Activated naive CD8-positive, alpha-beta T cell treated with anti-CD3 and anti-CD28 coated beads, Interleukin-2, amount 50 U/mL, for 24 hours (primary cell): ENCODE measurements at regions not wholly inside any gene's neighbourhood (a gene's known extent, or its start where the extent isn't known, plus 50 kb on each side); places are given as distances from the start of the nearest gene placed in this dataset.
"Not testable (repeated sequence)": the region's sequence is repeated elsewhere in the genome, so short reads cannot be mapped to it uniquely, and the experiment has no call there.

Source experiments
- ATAC-seq: fragments of 150-1000 bp; cut with Tn5 transposase; one replicate; pipeline ENCODE4 v1.10.0; 2021
- DNase-seq: peaks from one replicate; pipeline ENCODE4 v3.0.0; 2021
- H3K27ac Mint-ChIP-seq: one replicate; pipeline ENCODE4 v1.8.0; 2021; ENCODE audit warnings: mild to moderate bottlenecking, mixed read lengths
- H3K27me3 Mint-ChIP-seq: one replicate; pipeline ENCODE4 v1.8.0; 2021; ENCODE audit warnings: mixed read lengths
- H3K36me3 Mint-ChIP-seq: one replicate; pipeline ENCODE4 v1.8.0; 2021; ENCODE audit warnings: low read depth, mixed read lengths
- H3K4me1 Mint-ChIP-seq: one replicate; pipeline ENCODE4 v1.8.0; 2021; ENCODE audit warnings: mixed read lengths
- H3K4me3 Mint-ChIP-seq: one replicate; pipeline ENCODE4 v1.8.0; 2021; ENCODE audit warnings: mild to moderate bottlenecking, moderate library complexity, mixed read lengths
- H3K9me3 Mint-ChIP-seq: one replicate; pipeline ENCODE4 v1.8.0; 2021; ENCODE audit warnings: mixed read lengths

DNA sequence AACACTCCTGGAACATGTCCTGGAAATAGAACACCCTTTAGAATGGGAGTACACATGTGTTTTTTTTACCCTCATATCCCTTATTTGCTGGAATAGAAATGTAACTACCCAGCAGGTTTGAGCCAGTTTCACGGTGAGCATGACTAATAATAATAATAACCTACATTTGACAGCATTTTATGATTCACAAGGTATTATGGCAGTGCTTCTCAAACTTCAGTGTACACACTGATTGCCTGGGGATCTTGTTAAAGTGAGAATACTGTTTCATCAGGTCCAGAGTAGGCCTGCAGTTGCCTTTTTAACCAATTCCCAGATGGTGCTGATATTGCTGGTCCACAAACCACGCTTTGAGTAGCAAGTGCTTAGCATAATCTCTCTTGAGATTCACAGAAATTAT lies 63.9 kb downstream of the NFKBIZ start:
- Mint-ChIP-seq H3K4me1 (peaks cover 12% of the 10 kb centered on the region), H3K4me3 (no peak overlapping the region), H3K9me3 (peaks cover 14% of the 10 kb centered on the region), H3K27me3 (no peaks in the 10 kb centered on the region), H3K36me3 (no peaks in the 10 kb centered on the region), H3K27ac (no peak overlapping the region)
- DNase-seq = no peak
- ATAC-seq = peak; percentile 46

DNA sequence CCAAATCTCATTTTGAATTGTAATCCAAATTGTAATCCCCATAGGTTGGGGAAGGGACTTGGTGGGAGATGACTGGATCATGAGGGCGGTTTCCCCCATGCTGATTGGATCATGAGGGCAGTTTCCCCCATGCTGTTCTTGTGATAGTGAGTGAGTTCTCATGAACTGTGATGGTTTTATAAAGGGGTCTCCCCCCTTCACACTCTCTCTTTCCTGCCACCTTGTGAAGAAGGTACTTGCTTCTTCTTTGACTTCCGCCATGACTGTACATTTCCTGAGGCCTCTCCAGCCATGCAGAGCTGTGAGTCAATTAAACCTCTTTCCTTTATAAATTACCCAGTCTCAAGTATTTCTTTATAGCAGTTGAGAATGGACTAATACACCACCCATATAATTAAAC lies 68.4 kb downstream of the NFKBIZ start:
- H3K36me3 Mint-ChIP-seq, DNase-seq, H3K27me3 Mint-ChIP-seq, H3K4me3 Mint-ChIP-seq, H3K27ac Mint-ChIP-seq: not testable (repeated sequence)
- Mint-ChIP-seq H3K9me3 (peaks cover 18% of the 10 kb centered on the region), H3K4me1 (peaks cover 22% of the 10 kb centered on the region)
- ATAC-seq = peak; percentile 33

DNA sequence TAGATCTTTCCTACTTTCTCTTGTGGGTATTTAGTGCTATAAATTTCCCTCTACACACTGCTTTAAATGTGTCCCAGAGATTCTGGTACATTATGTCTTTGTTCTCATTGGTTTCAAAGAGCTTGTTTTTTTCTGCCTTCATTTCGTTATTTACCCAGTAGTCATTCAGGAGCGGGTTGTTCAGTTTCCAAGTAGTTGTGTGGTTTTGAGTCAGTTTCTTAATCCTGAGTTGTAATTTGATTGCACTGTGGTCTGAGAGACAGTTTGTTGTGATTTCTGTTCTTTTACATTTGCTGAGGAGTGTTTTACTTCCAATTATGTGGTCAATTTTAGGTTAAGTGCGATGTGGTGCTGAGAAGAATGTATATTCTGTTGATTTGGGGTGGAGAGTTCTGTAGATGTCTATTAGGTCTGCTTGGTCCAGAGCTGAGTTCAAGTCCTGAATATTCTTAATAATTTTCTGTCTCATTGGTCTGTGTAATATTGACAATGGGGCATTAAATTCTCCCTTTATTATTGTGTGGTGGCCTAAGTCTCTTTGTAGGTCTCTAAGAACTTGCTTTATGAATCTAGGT lies 72.9 kb downstream of the NFKBIZ start:
- not testable (repeated sequence) for H3K36me3 Mint-ChIP-seq, H3K4me3 Mint-ChIP-seq, H3K27me3 Mint-ChIP-seq, ATAC-seq, H3K9me3 Mint-ChIP-seq, DNase-seq
- peaks cover 31% of the 10 kb centered on the region for H3K4me1 Mint-ChIP-seq
- peak overlapping the region; percentile 44 for H3K27ac Mint-ChIP-seq

GRCh38 chr3:101924621-101925020 lies 75.3 kb downstream of the NFKBIZ start:
- H3K27me3 Mint-ChIP-seq, ATAC-seq, H3K27ac Mint-ChIP-seq, H3K9me3 Mint-ChIP-seq, H3K4me3 Mint-ChIP-seq, H3K36me3 Mint-ChIP-seq, DNase-seq: not testable (repeated sequence)
- H3K4me1 Mint-ChIP-seq = peaks cover 30% of the 10 kb centered on the region

DNA sequence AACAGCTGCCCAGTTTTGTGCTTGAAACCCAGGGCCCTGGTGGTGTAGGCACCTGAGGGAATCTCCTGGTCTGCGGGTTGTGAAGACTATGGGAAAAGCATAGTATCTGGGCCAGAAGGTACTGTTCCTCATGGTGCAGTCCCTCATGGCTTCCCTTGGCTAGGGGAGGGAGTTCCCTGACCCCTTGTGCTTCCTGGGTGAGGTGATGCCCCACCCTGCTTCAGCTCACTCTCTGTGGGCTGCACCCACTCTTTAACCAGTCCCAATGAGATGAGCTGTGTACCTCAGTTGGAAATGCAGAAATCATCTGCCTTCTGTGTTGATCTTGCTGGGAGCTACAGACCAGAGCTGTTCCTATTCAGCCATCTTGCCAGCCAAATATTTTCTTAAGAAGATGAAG lies 75.8 kb downstream of the NFKBIZ start:
- H3K27ac Mint-ChIP-seq, H3K4me3 Mint-ChIP-seq, H3K9me3 Mint-ChIP-seq, H3K36me3 Mint-ChIP-seq, H3K27me3 Mint-ChIP-seq, DNase-seq, ATAC-seq: not testable (repeated sequence)
- H3K4me1 Mint-ChIP-seq = peaks cover 30% of the 10 kb centered on the region

DNA sequence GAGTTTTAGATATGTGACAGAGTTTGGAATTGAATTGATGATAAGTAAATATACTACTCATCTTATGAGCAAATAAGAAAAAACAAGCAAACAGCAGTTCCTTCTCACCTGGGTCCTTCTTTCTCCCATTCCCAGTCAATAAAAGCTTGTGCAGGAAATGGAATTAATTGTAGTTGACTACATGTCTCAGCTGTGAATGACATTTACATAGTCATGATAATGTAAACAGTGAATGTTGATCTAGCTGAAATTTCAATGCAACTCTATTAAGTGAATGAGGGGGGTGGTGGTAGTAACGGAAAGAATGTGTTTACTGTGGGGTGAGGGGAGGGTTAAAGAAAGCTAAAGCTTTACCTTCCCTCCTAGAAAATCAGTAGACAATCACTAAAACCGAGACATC lies 76.2 kb downstream of the NFKBIZ start:
- no peaks in the 10 kb centered on the region for H3K36me3 Mint-ChIP-seq
- no peak overlapping the region for H3K27ac Mint-ChIP-seq
- no peak overlapping the region for H3K4me3 Mint-ChIP-seq
- no peaks in the 10 kb centered on the region for H3K9me3 Mint-ChIP-seq
- no peaks in the 10 kb centered on the region for H3K27me3 Mint-ChIP-seq
- ATAC-seq (no peak), DNase-seq (no peak)
- H3K4me1 Mint-ChIP-seq = peaks cover 30% of the 10 kb centered on the region

GRCh38 chr3:101926594-101927105 lies 77.3 kb downstream of the NFKBIZ start:
- no peaks in the 10 kb centered on the region for H3K9me3 Mint-ChIP-seq
- ATAC-seq (no peak), DNase-seq (no peak)
- H3K36me3 Mint-ChIP-seq = no peaks in the 10 kb centered on the region
- no peak overlapping the region for H3K4me3 Mint-ChIP-seq
- no peaks in the 10 kb centered on the region for H3K27me3 Mint-ChIP-seq
- H3K27ac Mint-ChIP-seq = no peak overlapping the region
- H3K4me1 Mint-ChIP-seq = peaks cover 30% of the 10 kb centered on the region

GRCh38 chr3:101928890-101929289 lies 79.6 kb downstream of the NFKBIZ start:
- peaks cover 2% of the 10 kb centered on the region for H3K27me3 Mint-ChIP-seq
- peaks cover 27% of the 10 kb centered on the region for H3K4me1 Mint-ChIP-seq
- H3K9me3 Mint-ChIP-seq = no peaks in the 10 kb centered on the region
- no peaks in the 10 kb centered on the region for H3K36me3 Mint-ChIP-seq
- H3K4me3 Mint-ChIP-seq = no peak overlapping the region
- no peak overlapping the region for H3K27ac Mint-ChIP-seq
- ATAC-seq (no peak), DNase-seq (no peak)

DNA sequence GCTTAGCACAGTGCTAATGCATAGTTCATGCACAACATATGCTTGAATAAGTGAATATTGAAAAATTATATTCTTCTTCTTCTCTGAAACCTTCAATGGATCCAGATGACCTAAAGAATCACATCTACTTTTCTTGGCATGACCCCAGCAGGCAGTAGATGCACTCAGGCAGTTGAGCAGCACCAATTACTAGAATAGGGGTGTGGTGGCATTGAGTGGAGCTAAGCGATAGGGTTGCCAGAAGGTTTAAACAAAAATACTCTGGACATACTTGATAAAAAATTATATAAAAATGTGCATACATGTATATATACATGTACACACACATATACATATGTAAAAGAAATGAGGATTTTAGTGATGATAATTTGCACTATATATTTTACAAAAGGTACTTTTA lies 81.8 kb downstream of the NFKBIZ start:
- DNase-seq (no peak), ATAC-seq (no peak)
- peaks cover 4% of the 10 kb centered on the region for H3K9me3 Mint-ChIP-seq
- peaks cover 2% of the 10 kb centered on the region for H3K27me3 Mint-ChIP-seq
- H3K4me3 Mint-ChIP-seq = no peak overlapping the region
- no peak overlapping the region for H3K27ac Mint-ChIP-seq
- H3K4me1 Mint-ChIP-seq = peaks cover 19% of the 10 kb centered on the region
- H3K36me3 Mint-ChIP-seq = peaks cover 2% of the 10 kb centered on the region

- Mint-ChIP-seq H3K9me3 (peaks cover 4% of the 10 kb centered on the region), H3K27ac (no peak overlapping the region), H3K4me1 (peaks cover 15% of the 10 kb centered on the region)
Measured at GRCh38 chr3:101932326-101933068, 83.2 kb downstream of the NFKBIZ start.

GRCh38 chr3:101936419-101937356 lies 87.4 kb downstream of the NFKBIZ start:
- H3K27ac Mint-ChIP-seq = peak overlapping the region; percentile 90
- H3K27me3 Mint-ChIP-seq = peaks cover 2% of the 10 kb centered on the region
- peaks cover 15% of the 10 kb centered on the region for H3K4me1 Mint-ChIP-seq
- ATAC-seq (peak; percentile 93), DNase-seq (peak; percentile 21)
- H3K9me3 Mint-ChIP-seq = peaks cover 4% of the 10 kb centered on the region
- peak overlapping the region; percentile 62 for H3K4me3 Mint-ChIP-seq
- peaks cover 2% of the 10 kb centered on the region for H3K36me3 Mint-ChIP-seq

More at GRCh38 chr3:101932326-101933068, 83.2 kb downstream of the NFKBIZ start:
- DNase-seq = no peak
- Mint-ChIP-seq H3K27me3 (peaks cover 2% of the 10 kb centered on the region), H3K36me3 (peaks cover 2% of the 10 kb centered on the region), H3K4me3 (no peak overlapping the region)
- ATAC-seq = no peak

- H3K36me3 Mint-ChIP-seq = peaks cover 2% of the 10 kb centered on the region
- peaks cover 4% of the 10 kb centered on the region for H3K9me3 Mint-ChIP-seq
- H3K4me3 Mint-ChIP-seq = no peak overlapping the region
- ATAC-seq (peak; percentile 33), DNase-seq (no peak)
- H3K27ac Mint-ChIP-seq = no peak overlapping the region
- H3K4me1 Mint-ChIP-seq = peaks cover 13% of the 10 kb centered on the region
- peaks cover under 1% of the 10 kb centered on the region for H3K27me3 Mint-ChIP-seq
Measured at GRCh38 chr3:101938262-101938847, 89.0 kb downstream of the NFKBIZ start.

GRCh38 chr3:101939361-101940049 lies 90.2 kb downstream of the NFKBIZ start:
- H3K4me3 Mint-ChIP-seq = no peak overlapping the region
- DNase-seq = no peak
- no peaks in the 10 kb centered on the region for H3K36me3 Mint-ChIP-seq
- no peak for ATAC-seq
- no peaks in the 10 kb centered on the region for H3K9me3 Mint-ChIP-seq
- no peak overlapping the region for H3K27ac Mint-ChIP-seq
- H3K4me1 Mint-ChIP-seq = peaks cover 17% of the 10 kb centered on the region
- no peaks in the 10 kb centered on the region for H3K27me3 Mint-ChIP-seq
